Endodermal cell (in vitro differentiated cells): ENCODE measurements at regions not wholly inside any gene's neighbourhood (a gene's known extent, or its start where the extent isn't known, plus 50 kb on each side); places are given as distances from the start of the nearest gene placed in this dataset.
"Not testable (repeated sequence)": the region's sequence is repeated elsewhere in the genome, so short reads cannot be mapped to it uniquely, and the experiment has no call there.

Experiments
- DNase-seq: peaks from one replicate; pipeline ENCODE4 v3.0.0-alpha.2; 2017
- H3K27ac ChIP-seq: 2 replicates; pipeline ENCODE4 v1.5.1; 2013; ENCODE audit warnings: mild to moderate bottlenecking, low read depth, low read length, moderate library complexity
- H3K27me3 ChIP-seq: 2 replicates; pipeline ENCODE4 v1.6.1; 2013; ENCODE audit warnings: mild to moderate bottlenecking, low read length, moderate library complexity; ENCODE audit not compliant: insufficient read depth, control insufficient read depth, poor library complexity, severe bottlenecking
- H3K36me3 ChIP-seq: 2 replicates; pipeline ENCODE4 v1.7.0; 2013; ENCODE audit warnings: mild to moderate bottlenecking, low read length, moderate library complexity; ENCODE audit not compliant: control insufficient read depth, insufficient read depth
- H3K4me1 ChIP-seq: one replicate; pipeline ENCODE4 v1.7.0; 2013; ENCODE audit warnings: low read length; ENCODE audit not compliant: control insufficient read depth, insufficient read depth
- H3K4me3 ChIP-seq: 2 replicates; pipeline ENCODE4 v1.5.1; 2013; ENCODE audit warnings: mild to moderate bottlenecking, low read length, moderate library complexity
- H3K9ac ChIP-seq: 2 replicates; pipeline ENCODE4 v1.6.1; 2013; ENCODE audit warnings: mild to moderate bottlenecking, low read length, moderate library complexity; ENCODE audit not compliant: poor library complexity, severe bottlenecking; ENCODE audit errors: extremely low read depth
- H3K9me3 ChIP-seq: 2 replicates; pipeline ENCODE4 v1.6.1; 2013; ENCODE audit warnings: mild to moderate bottlenecking, low read length, moderate library complexity; ENCODE audit not compliant: control insufficient read depth
- H3K27ac Mint-ChIP-seq: 2 replicates; pipeline ENCODE4 v1.8.0; 2020; ENCODE audit warnings: mixed read lengths
- H3K27me3 Mint-ChIP-seq: 2 replicates; pipeline ENCODE4 v1.8.0; 2021; ENCODE audit warnings: mild to moderate bottlenecking, mixed read lengths; ENCODE audit not compliant: insufficient read depth
- H3K36me3 Mint-ChIP-seq: 2 replicates; pipeline ENCODE4 v1.8.0; 2020; ENCODE audit warnings: low read depth, mixed read lengths
- H3K4me1 Mint-ChIP-seq: 2 replicates; pipeline ENCODE4 v1.8.0; 2020; ENCODE audit warnings: mixed read lengths
- H3K4me3 Mint-ChIP-seq: 2 replicates; pipeline ENCODE4 v1.8.0; 2020; ENCODE audit warnings: mild to moderate bottlenecking, moderate library complexity, mixed read lengths
- H3K9me3 Mint-ChIP-seq: 2 replicates; pipeline ENCODE4 v1.8.0; 2020; ENCODE audit warnings: mild to moderate bottlenecking, mixed read lengths
- WGBS, 2 experiments: methylation state at CpG; one replicate each; pipeline versions ENCODE4 v1.1.5 to v1.1.7; 2013; ENCODE audit warnings: missing lambda C conversion rate in 2 of 2, mixed read lengths in 1 of 2; ENCODE audit not compliant: insufficient coverage in 1 of 2, insufficient read length in 1 of 2; 5-methylcytosine and 5-hydroxymethylcytosine counted together
- TF ChIP-seq, protein P1 (sequence below): fragments of 200-600 bp; sonication (generic); conservative IDR thresholded peaks from 2 replicates; pipeline ENCODE4 v1.5.0; 2021; ENCODE audit warnings: antibody characterized with exemption, mild to moderate bottlenecking

GRCh38 chr1:99504287-99504686, 141.6 kb upstream of the PALMD start:
- Mint-ChIP-seq H3K4me1 (peaks cover 9% of the 10 kb centered on the region), H3K27ac (no peak overlapping the region)

DNA sequence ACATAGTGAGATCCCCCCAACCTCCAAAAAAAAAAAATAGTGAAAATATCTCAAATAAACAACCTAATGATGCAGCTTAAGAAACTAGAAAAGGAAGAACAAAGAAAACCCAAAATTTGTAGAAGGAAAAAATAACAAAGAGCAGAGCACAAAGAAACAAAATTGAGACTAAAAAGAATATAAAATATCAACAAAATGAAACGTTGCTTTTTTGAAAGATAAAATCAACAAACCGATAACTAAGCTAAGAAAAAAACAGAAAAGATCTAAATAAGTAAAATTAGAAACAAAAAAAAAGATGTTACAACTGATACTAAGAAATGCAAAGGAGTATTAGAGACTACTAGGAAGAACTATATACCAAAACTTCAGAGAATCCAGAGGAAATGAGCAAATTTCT, 139.3 kb upstream of the PALMD start:
- peaks cover 6% of the 10 kb centered on the region for H3K4me1 Mint-ChIP-seq
- H3K36me3 Mint-ChIP-seq, result peaks cover 13% of the 10 kb centered on the region
- no peak overlapping the region for H3K4me3 Mint-ChIP-seq
- no peak overlapping the region for H3K9ac ChIP-seq
- DNase-seq, result no peak
- H3K9me3 Mint-ChIP-seq, result peaks cover 53% of the 10 kb centered on the region
- H3K27me3 Mint-ChIP-seq, result peaks cover 2% of the 10 kb centered on the region
- 100% methylated on average over 1 of the region's 2 CpGs; no CpG with 5 or more reads in 1 of the 2 experiments for WGBS, 2 experiments
- H3K36me3 ChIP-seq, result no peaks in the 10 kb centered on the region
- no peaks in the 10 kb centered on the region for H3K27me3 ChIP-seq
- TF ChIP-seq, protein P1, sequence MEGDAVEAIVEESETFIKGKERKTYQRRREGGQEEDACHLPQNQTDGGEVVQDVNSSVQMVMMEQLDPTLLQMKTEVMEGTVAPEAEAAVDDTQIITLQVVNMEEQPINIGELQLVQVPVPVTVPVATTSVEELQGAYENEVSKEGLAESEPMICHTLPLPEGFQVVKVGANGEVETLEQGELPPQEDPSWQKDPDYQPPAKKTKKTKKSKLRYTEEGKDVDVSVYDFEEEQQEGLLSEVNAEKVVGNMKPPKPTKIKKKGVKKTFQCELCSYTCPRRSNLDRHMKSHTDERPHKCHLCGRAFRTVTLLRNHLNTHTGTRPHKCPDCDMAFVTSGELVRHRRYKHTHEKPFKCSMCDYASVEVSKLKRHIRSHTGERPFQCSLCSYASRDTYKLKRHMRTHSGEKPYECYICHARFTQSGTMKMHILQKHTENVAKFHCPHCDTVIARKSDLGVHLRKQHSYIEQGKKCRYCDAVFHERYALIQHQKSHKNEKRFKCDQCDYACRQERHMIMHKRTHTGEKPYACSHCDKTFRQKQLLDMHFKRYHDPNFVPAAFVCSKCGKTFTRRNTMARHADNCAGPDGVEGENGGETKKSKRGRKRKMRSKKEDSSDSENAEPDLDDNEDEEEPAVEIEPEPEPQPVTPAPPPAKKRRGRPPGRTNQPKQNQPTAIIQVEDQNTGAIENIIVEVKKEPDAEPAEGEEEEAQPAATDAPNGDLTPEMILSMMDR, result no peak
- H3K9me3 ChIP-seq, result peaks cover 5% of the 10 kb centered on the region
- H3K4me1 ChIP-seq, result no peaks in the 10 kb centered on the region
- H3K4me3 ChIP-seq, result no peak overlapping the region
- no peak overlapping the region for H3K27ac ChIP-seq
- H3K27ac Mint-ChIP-seq, result no peak overlapping the region

More at GRCh38 chr1:99504287-99504686, 141.6 kb upstream of the PALMD start:
- peaks cover 32% of the 10 kb centered on the region for H3K9me3 Mint-ChIP-seq
- Histone ChIP-seq H3K36me3 (no peaks in the 10 kb centered on the region), H3K27ac (no peak overlapping the region), H3K9me3 (peaks cover 5% of the 10 kb centered on the region), H3K27me3 (no peaks in the 10 kb centered on the region), H3K9ac (no peak overlapping the region), H3K4me1 (no peaks in the 10 kb centered on the region), H3K4me3 (no peak overlapping the region)
- H3K27me3 Mint-ChIP-seq, result peaks cover 2% of the 10 kb centered on the region
- DNase-seq, result no peak
- no peak overlapping the region for H3K4me3 Mint-ChIP-seq
- peaks cover 8% of the 10 kb centered on the region for H3K36me3 Mint-ChIP-seq
- TF ChIP-seq, protein P1, result no peak
- WGBS, 2 experiments, result 92 to 98% methylated on average over 3 of the region's 3 CpGs

DNA sequence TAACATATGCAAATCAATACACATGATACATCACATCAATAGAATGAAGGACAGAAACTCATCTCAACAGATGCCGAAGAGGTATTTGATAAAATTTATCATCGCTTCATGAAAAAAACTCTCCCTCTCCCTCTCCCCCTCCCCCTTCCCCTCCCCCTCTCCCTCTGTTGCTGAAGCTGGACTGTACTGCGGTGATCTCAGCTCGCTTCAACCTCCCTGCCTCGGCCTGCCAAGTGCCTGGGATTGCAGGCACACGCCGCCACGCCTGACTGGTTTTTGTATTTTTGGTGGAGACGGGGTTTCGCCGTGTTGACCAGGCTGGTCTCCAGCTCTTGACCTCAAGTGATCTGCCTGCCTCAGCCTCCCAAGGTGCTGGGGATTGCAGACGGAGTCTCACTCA, 138.5 kb upstream of the PALMD start:
- not testable (repeated sequence) for H3K4me1 ChIP-seq, H3K4me3 Mint-ChIP-seq, H3K27ac Mint-ChIP-seq, H3K4me1 Mint-ChIP-seq, H3K4me3 ChIP-seq, H3K9me3 ChIP-seq, DNase-seq, H3K27ac ChIP-seq, H3K27me3 Mint-ChIP-seq, H3K9ac ChIP-seq, H3K27me3 ChIP-seq, H3K36me3 ChIP-seq
- H3K36me3 Mint-ChIP-seq, result peaks cover 13% of the 10 kb centered on the region
- H3K9me3 Mint-ChIP-seq, result peaks cover 55% of the 10 kb centered on the region
- 95 to 100% methylated on average over 5 to 12 of the region's 12 CpGs for WGBS, 2 experiments
